ENCODE measurements at regions not wholly inside any gene's neighbourhood (a gene's known extent, or its start where the extent isn't known, plus 50 kb on each side); places are given as distances from the start of the nearest gene placed in this dataset.

DNA sequence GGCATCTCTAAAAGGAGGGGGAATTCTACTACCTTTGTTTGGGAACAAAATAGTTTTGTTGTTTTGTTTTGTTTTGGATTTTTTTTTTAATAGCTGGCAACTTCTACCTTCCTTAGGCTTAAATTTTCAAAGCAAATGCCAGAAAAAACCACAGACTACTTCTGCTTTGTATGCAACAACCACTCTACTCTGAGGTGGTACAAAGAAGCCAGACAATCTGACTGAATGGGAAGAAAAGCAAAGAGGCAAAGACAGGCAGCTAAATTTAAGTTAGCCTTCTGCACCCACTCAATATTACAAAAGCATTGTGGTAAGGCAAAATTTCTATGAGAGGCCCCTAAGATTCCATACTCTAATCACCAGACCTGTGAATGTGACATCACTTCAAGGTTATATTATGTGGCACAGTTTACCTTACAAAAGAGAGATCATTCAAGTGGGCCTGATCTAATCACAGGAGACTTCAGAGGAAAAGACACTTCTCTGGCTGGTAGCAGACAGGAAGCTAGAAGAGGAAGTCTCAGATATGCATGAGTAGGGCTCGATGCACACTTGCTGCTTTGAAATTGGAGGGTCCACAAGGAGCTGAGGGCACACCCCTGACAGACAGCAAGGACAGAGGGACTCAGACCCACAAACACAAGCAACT is 566.6 kb downstream of the RPS29 start:
- H3K4me1 ChIP-seq (ENCODE audit: insufficient read depth, poor library complexity, severe bottlenecking) = no peaks in the 10 kb centered on the region

DNA sequence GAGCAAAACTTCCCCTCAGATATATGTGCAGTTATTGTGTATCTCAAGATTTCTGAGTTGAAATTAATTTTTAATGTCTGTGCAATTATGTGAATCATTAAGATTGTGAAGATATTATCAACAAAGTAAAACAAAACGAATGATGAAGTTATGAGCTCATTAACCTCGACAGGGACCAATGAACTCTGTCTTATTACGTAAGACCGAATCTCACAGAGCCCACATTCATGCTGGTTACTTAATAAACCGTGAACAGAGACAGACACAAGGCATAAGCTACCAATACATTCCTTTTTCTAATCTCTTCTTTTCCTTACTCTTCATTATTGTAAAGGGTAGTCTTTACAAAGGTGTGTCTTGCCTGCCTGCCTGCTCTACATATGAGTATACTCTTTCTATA is 568.7 kb downstream of the RPS29 start:
- no peaks in the 10 kb centered on the region for H3K4me1 ChIP-seq (ENCODE audit: insufficient read depth, poor library complexity, severe bottlenecking)
- no peak overlapping the region for H3K4me3 ChIP-seq (ENCODE audit: severe bottlenecking)
- H3K36me3 ChIP-seq (ENCODE audit: low read depth) = no peaks in the 10 kb centered on the region
- TF ChIP-seq, protein P1, sequence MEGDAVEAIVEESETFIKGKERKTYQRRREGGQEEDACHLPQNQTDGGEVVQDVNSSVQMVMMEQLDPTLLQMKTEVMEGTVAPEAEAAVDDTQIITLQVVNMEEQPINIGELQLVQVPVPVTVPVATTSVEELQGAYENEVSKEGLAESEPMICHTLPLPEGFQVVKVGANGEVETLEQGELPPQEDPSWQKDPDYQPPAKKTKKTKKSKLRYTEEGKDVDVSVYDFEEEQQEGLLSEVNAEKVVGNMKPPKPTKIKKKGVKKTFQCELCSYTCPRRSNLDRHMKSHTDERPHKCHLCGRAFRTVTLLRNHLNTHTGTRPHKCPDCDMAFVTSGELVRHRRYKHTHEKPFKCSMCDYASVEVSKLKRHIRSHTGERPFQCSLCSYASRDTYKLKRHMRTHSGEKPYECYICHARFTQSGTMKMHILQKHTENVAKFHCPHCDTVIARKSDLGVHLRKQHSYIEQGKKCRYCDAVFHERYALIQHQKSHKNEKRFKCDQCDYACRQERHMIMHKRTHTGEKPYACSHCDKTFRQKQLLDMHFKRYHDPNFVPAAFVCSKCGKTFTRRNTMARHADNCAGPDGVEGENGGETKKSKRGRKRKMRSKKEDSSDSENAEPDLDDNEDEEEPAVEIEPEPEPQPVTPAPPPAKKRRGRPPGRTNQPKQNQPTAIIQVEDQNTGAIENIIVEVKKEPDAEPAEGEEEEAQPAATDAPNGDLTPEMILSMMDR (IDR thresholded peaks at IDR 0.05; ENCODE audit: poor library complexity, severe bottlenecking) = no peak
- no peaks in the 10 kb centered on the region for H3K9me3 ChIP-seq (ENCODE audit: severe bottlenecking)
- H3K27me3 ChIP-seq (ENCODE audit: insufficient read depth, poor library complexity, severe bottlenecking) = peaks cover 30% of the 10 kb centered on the region
- no peak for ATAC-seq (ENCODE audit: low read depth)
- no peak overlapping the region for H3K27ac ChIP-seq (ENCODE audit: poor library complexity, severe bottlenecking)
- DNase-seq (ENCODE audit: low spot score) = no peak

More for the DNA sequence above, 566.6 kb downstream of the RPS29 start:
- TF ChIP-seq, protein P1 (IDR thresholded peaks at IDR 0.05; ENCODE audit: poor library complexity, severe bottlenecking) = no peak
- DNase-seq (ENCODE audit: low spot score) (no peak), ATAC-seq (ENCODE audit: low read depth) (no peak)
- Histone ChIP-seq H3K27me3 (ENCODE audit: insufficient read depth, poor library complexity, severe bottlenecking) (peaks cover 14% of the 10 kb centered on the region), H3K9me3 (ENCODE audit: severe bottlenecking) (no peaks in the 10 kb centered on the region), H3K4me3 (ENCODE audit: severe bottlenecking) (no peak overlapping the region), H3K27ac (ENCODE audit: poor library complexity, severe bottlenecking) (no peak overlapping the region), H3K36me3 (ENCODE audit: low read depth) (no peaks in the 10 kb centered on the region)

DNA sequence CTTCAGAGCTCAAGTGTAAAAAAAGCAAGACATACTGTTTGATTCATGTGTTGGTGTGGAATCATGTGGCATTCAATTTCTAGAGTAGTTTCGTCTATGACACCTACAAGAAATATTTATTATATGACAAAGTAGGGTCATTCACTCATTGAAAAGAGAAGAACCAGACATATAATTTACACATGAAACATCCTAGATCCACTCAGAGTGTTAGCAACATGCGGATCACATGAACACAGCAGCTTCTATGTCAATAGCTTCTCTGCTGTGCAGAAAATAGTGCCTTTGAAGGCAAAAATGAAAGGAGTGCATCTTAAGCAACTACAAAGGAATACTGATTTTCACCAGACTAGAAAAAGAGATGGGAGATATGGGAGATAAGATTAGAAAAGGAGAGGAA is 569.8 kb downstream of the RPS29 start:
- DNase-seq (ENCODE audit: low spot score) (no peak), ATAC-seq (ENCODE audit: low read depth) (no peak)
- Histone ChIP-seq H3K36me3 (ENCODE audit: low read depth) (no peaks in the 10 kb centered on the region), H3K27ac (ENCODE audit: poor library complexity, severe bottlenecking) (no peak overlapping the region), H3K4me3 (ENCODE audit: severe bottlenecking) (no peak overlapping the region), H3K27me3 (ENCODE audit: insufficient read depth, poor library complexity, severe bottlenecking) (peaks cover 41% of the 10 kb centered on the region), H3K9me3 (ENCODE audit: severe bottlenecking) (no peaks in the 10 kb centered on the region), H3K4me1 (ENCODE audit: insufficient read depth, poor library complexity, severe bottlenecking) (no peaks in the 10 kb centered on the region)
- TF ChIP-seq, protein P1 (IDR thresholded peaks at IDR 0.05; ENCODE audit: poor library complexity, severe bottlenecking) = no peak

DNA sequence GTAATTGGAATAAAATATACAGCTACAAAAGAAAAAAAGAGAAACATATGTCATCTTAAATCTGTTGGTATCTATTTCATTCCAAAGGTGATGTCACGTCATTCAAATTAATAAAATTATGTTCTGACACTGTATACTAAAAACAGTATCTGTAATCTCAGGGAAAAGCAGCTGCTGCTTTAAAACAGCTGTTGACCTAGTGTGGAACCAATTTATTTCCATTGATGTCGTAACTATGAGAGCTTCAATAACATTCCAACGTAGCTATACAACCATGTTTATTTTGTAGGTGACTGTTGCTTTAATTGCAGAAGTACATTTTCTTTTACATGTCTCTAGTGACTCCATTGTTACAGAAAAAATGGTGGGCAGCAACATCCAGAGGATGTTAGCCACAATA is 571.7 kb downstream of the RPS29 start:
- TF ChIP-seq, protein P1 (IDR thresholded peaks at IDR 0.05; ENCODE audit: poor library complexity, severe bottlenecking) = no peak
- H3K36me3 ChIP-seq (ENCODE audit: low read depth) = no peaks in the 10 kb centered on the region
- no peak overlapping the region for H3K27ac ChIP-seq (ENCODE audit: poor library complexity, severe bottlenecking)
- no peak overlapping the region for H3K4me3 ChIP-seq (ENCODE audit: severe bottlenecking)
- DNase-seq (ENCODE audit: low spot score) = no peak
- H3K9me3 ChIP-seq (ENCODE audit: severe bottlenecking) = no peaks in the 10 kb centered on the region
- peaks cover 53% of the 10 kb centered on the region for H3K27me3 ChIP-seq (ENCODE audit: insufficient read depth, poor library complexity, severe bottlenecking)
- ATAC-seq (ENCODE audit: low read depth) = no peak
- H3K4me1 ChIP-seq (ENCODE audit: insufficient read depth, poor library complexity, severe bottlenecking) = no peaks in the 10 kb centered on the region

DNA sequence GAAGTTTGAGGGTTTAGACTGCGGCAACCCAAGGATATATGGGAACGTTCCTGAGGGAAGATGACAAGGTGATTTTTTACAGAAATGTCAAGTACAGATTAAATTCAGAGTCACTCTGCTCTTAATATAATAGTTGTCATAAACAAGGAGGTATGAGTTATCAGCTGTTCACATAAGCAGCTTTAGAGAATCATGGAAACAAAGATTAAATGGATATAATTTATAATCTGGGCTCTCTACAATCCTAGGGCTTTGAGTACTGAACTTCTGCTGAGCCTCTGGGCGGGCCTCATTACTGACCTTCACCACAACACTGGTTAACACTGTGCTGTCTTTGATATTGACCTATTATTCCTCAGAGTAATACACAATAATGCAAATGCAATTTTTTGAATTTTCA is 577.8 kb downstream of the RPS29 start:
- DNase-seq (ENCODE audit: low spot score) = no peak
- no peaks in the 10 kb centered on the region for H3K36me3 ChIP-seq (ENCODE audit: low read depth)
- H3K4me1 ChIP-seq (ENCODE audit: insufficient read depth, poor library complexity, severe bottlenecking) = no peaks in the 10 kb centered on the region
- TF ChIP-seq, protein P1 (IDR thresholded peaks at IDR 0.05; ENCODE audit: poor library complexity, severe bottlenecking) = no peak
- H3K9me3 ChIP-seq (ENCODE audit: severe bottlenecking) = no peaks in the 10 kb centered on the region
- peaks cover 41% of the 10 kb centered on the region for H3K27me3 ChIP-seq (ENCODE audit: insufficient read depth, poor library complexity, severe bottlenecking)
- H3K27ac ChIP-seq (ENCODE audit: poor library complexity, severe bottlenecking) = no peak overlapping the region
- ATAC-seq (ENCODE audit: low read depth) = no peak
- H3K4me3 ChIP-seq (ENCODE audit: severe bottlenecking) = no peak overlapping the region

All from RWPE2 (cell line).